ENCODE measurements at regions not wholly inside any gene's neighbourhood (a gene's known extent, or its start where the extent isn't known, plus 50 kb on each side); places are given as distances from the start of the nearest gene placed in this dataset.

DNA sequence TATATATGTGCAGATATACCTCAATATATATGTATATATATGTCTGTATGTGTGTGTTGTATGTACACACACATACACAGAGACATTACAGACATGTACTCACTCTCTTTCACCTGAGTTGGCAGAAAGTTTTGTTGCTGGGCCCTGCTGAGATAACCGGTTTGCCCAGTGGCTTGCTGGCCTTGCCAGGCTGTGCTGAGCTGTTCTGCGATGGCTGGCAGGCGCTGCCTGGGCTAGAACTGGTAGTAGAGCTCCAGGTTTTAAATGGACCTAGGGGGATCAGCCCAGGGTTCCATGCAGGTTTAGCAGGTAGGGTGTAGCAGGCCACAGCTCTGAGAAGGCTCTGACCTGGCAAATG is 394.3 kb downstream of the GADD45G start:
- H3K9me3 ChIP-seq (ENCODE audit: control insufficient read depth in 2 of 2, low read length in 2 of 2): no peaks in the 10 kb centered on the region
- H3K27ac ChIP-seq (ENCODE audit: low read depth in 2 of 2, low read length in 2 of 2): peak overlapping the region; percentile 88 to 93
- H3K27me3 ChIP-seq (ENCODE audit: control insufficient read depth in 2 of 2, insufficient read depth in 2 of 2, low read length in 2 of 2): no peaks in the 10 kb centered on the region
- H3K4me1 ChIP-seq (ENCODE audit: control insufficient read depth in 2 of 2, insufficient read depth in 2 of 2, low read length in 2 of 2): peaks cover 34 to 39% of the 10 kb centered on the region in 2 donors
- peak overlapping the region; percentile 57 to 63 for H3K9ac ChIP-seq (ENCODE audit: low read depth in 1 of 2, low read length in 2 of 2)
- H3K4me3 ChIP-seq (ENCODE audit: low read length in 2 of 2): peak overlapping the region; percentile 9 to 68
- H3K36me3 ChIP-seq (ENCODE audit: control insufficient read depth in 2 of 2, insufficient read depth in 2 of 2, low read length in 2 of 2): no peaks in the 10 kb centered on the region

DNA sequence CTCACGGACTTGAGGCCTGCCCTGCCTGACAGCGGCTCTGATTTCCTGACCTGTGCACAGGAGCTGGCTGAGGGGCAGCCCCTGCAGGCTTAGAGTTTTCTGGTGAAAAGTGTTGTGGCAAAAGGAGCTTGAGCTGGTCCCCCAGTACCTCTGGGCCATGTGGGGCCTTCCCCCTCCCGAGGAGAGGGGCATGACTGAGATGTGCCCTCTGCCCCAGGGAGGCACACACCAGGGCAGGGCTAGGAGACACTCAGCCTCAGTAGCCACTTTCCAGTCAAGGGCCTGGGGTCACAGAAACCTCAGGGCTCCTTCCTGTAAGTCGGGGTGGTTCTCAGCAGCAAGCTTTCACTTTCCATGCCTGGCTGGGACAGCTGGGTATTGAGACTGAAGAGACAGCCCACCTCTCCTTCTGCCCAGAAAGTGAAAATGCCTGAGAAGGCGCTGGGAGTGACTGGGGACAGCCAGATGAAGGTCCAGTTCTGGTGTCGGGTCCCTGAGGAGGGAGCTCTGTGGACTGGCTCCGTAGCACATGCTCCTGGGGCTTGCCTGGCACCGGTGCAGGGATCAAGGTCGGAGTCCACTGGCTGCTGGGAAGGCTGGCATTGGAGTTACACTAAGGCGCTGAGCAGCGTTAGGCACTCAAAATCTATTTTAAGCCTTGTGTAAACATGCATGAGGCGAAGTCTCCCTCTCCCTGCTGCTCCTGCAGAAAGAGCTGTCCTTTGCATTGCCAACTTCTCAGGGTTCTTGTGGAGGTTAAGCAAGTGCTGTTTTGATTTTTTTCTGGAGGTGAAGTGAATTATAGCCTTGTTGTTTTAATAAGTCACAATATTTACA is 394.9 kb downstream of the GADD45G start:
- Histone ChIP-seq H3K4me3 (ENCODE audit: low read length in 2 of 2) (peak overlapping the region; percentile 9 to 68), H3K9me3 (ENCODE audit: control insufficient read depth in 2 of 2, low read length in 2 of 2) (no peaks in the 10 kb centered on the region), H3K36me3 (ENCODE audit: control insufficient read depth in 2 of 2, insufficient read depth in 2 of 2, low read length in 2 of 2) (no peaks in the 10 kb centered on the region), H3K27ac (ENCODE audit: low read depth in 2 of 2, low read length in 2 of 2) (peak overlapping the region; percentile 88 to 93), H3K27me3 (ENCODE audit: control insufficient read depth in 2 of 2, insufficient read depth in 2 of 2, low read length in 2 of 2) (no peaks in the 10 kb centered on the region), H3K4me1 (ENCODE audit: control insufficient read depth in 2 of 2, insufficient read depth in 2 of 2, low read length in 2 of 2) (peaks cover 29 to 33% of the 10 kb centered on the region in 2 donors), H3K9ac (ENCODE audit: low read depth in 1 of 2, low read length in 2 of 2) (peak overlapping the region; percentile 57 to 63)

DNA sequence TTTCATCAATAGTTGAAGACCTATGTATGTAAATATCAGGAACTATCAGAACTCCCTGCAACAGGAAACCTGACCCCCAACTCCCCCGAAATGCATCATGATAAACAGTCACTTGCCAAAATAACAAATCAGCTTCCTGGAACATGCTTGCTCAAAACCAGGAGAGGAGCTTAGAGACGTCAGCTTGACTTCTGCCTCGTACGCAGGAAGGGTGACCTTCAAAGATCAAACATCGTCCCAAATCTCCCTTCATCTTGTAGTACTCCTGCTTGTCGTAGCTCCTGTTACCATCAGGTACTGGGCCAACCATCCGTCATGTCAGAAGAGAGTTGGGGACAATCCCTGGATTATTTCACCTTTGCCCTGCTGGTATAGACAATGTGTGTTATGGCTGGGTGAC is 396.1 kb downstream of the GADD45G start:
- H3K36me3 ChIP-seq (ENCODE audit: control insufficient read depth in 2 of 2, insufficient read depth in 2 of 2, low read length in 2 of 2): no peaks in the 10 kb centered on the region
- H3K27me3 ChIP-seq (ENCODE audit: control insufficient read depth in 2 of 2, insufficient read depth in 2 of 2, low read length in 2 of 2): no peaks in the 10 kb centered on the region
- H3K9me3 ChIP-seq (ENCODE audit: control insufficient read depth in 2 of 2, low read length in 2 of 2): no peaks in the 10 kb centered on the region
- H3K4me1 ChIP-seq (ENCODE audit: control insufficient read depth in 2 of 2, insufficient read depth in 2 of 2, low read length in 2 of 2): peaks cover 29 to 32% of the 10 kb centered on the region in 2 donors
- peak overlapping the region; percentile 88 to 93 for H3K27ac ChIP-seq (ENCODE audit: low read depth in 2 of 2, low read length in 2 of 2)
- H3K4me3 ChIP-seq (ENCODE audit: low read length in 2 of 2): peak overlapping the region in 1 of 2 donors; percentile 43
- H3K9ac ChIP-seq (ENCODE audit: low read depth in 1 of 2, low read length in 2 of 2): peak overlapping the region in 1 of 2 donors; percentile 31

DNA sequence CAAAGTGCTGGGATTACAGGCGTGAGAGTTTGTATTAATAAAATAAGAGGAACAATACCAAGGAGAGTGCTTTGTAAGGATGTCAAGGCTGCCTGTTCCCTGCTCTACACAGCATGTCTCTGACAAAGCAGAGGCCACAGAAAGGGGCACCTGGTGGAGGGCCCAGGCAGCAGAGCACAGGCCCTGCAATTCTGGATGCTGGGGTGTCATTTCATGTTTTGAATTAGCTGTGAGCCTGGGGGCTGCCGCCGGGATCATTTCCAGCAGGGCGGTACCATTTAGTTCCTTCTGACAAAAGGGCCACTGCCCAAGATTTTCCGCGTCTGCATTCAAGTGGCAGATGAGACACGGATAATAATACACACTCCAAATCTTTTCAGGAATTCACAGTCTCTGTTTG is 396.9 kb downstream of the GADD45G start:
- Histone ChIP-seq H3K4me3 (ENCODE audit: low read length in 2 of 2) (no peak overlapping the region), H3K4me1 (ENCODE audit: control insufficient read depth in 2 of 2, insufficient read depth in 2 of 2, low read length in 2 of 2) (peaks cover 27 to 29% of the 10 kb centered on the region in 2 donors), H3K9ac (ENCODE audit: low read depth in 1 of 2, low read length in 2 of 2) (no peak overlapping the region), H3K36me3 (ENCODE audit: control insufficient read depth in 2 of 2, insufficient read depth in 2 of 2, low read length in 2 of 2) (no peaks in the 10 kb centered on the region), H3K27me3 (ENCODE audit: control insufficient read depth in 2 of 2, insufficient read depth in 2 of 2, low read length in 2 of 2) (no peaks in the 10 kb centered on the region), H3K9me3 (ENCODE audit: control insufficient read depth in 2 of 2, low read length in 2 of 2) (no peaks in the 10 kb centered on the region), H3K27ac (ENCODE audit: low read depth in 2 of 2, low read length in 2 of 2) (no peak overlapping the region)

DNA sequence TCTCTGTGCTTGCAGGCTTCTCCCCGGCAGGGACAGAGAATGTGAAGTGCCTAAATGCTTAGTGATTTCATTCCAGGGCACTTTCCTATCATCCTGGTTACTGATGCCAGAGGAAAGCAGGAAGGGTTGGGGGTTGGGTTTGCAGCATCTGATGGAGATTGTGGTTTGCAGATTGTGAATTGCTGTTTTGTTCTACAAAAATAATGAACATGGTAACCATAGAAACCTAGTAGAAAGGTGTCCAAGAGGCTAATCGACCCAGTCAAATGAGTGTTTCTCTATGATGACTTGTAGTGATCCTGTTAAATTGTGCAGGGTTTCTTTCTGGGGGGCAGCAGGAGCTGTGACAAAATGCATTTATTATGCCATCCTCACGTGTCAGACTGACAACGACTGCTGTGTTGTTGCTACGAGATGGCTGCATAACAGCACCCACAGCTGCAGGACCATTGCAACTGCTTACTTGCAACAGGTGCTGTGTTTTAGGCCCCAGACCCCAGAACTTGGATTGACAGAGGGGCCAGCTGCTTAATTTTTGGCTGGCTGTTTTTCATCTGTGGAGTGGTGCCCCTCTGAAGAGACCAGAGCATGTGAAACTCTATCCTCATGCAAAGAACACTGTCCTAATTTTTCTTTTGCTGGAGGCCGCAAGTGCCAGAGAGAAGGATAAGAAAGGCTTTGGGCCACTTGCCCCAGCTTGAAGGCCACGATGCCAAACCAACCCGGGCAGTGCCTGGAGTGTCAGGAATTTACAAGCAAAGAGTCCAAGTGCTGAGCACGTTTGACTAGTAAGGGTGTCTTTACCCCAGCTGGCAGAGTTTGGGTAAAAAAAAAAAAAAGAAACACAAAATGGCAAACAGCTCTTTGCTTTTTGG is 397.8 kb downstream of the GADD45G start:
- H3K27me3 ChIP-seq (ENCODE audit: control insufficient read depth in 2 of 2, insufficient read depth in 2 of 2, low read length in 2 of 2): no peaks in the 10 kb centered on the region
- peaks cover 27 to 29% of the 10 kb centered on the region in 2 donors for H3K4me1 ChIP-seq (ENCODE audit: control insufficient read depth in 2 of 2, insufficient read depth in 2 of 2, low read length in 2 of 2)
- H3K36me3 ChIP-seq (ENCODE audit: control insufficient read depth in 2 of 2, insufficient read depth in 2 of 2, low read length in 2 of 2): no peaks in the 10 kb centered on the region
- H3K9ac ChIP-seq (ENCODE audit: low read depth in 1 of 2, low read length in 2 of 2): no peak overlapping the region
- H3K9me3 ChIP-seq (ENCODE audit: control insufficient read depth in 2 of 2, low read length in 2 of 2): no peaks in the 10 kb centered on the region
- H3K4me3 ChIP-seq (ENCODE audit: low read length in 2 of 2): no peak overlapping the region
- H3K27ac ChIP-seq (ENCODE audit: low read depth in 2 of 2, low read length in 2 of 2): no peak overlapping the region

DNA sequence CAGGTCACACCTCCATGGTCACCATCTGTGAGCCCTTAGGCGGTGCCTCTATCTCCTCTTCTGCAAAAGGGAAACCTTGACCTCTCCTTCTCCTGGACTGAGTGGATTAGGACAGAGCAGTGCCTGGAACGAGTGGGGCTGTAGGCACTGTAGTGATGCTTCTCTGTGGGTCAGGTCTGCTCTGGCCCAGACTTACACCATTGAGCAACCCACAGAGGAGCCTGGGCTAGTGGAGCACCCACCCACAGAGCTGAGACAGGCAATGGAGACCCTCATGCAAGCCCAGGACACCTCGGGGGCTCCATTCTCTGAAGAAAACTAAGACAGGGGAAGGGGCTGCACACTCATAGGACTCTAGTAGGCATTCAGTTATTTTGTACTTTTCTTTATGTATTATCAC is 400.6 kb downstream of the GADD45G start:
- H3K4me3 ChIP-seq (ENCODE audit: low read length in 2 of 2): no peak overlapping the region
- H3K4me1 ChIP-seq (ENCODE audit: control insufficient read depth in 2 of 2, insufficient read depth in 2 of 2, low read length in 2 of 2): peaks cover 8 to 11% of the 10 kb centered on the region in 2 donors
- H3K9me3 ChIP-seq (ENCODE audit: control insufficient read depth in 2 of 2, low read length in 2 of 2): no peaks in the 10 kb centered on the region
- no peak overlapping the region for H3K9ac ChIP-seq (ENCODE audit: low read depth in 1 of 2, low read length in 2 of 2)
- H3K27ac ChIP-seq (ENCODE audit: low read depth in 2 of 2, low read length in 2 of 2): no peak overlapping the region
- no peaks in the 10 kb centered on the region for H3K27me3 ChIP-seq (ENCODE audit: control insufficient read depth in 2 of 2, insufficient read depth in 2 of 2, low read length in 2 of 2)
- no peaks in the 10 kb centered on the region for H3K36me3 ChIP-seq (ENCODE audit: control insufficient read depth in 2 of 2, insufficient read depth in 2 of 2, low read length in 2 of 2)

DNA sequence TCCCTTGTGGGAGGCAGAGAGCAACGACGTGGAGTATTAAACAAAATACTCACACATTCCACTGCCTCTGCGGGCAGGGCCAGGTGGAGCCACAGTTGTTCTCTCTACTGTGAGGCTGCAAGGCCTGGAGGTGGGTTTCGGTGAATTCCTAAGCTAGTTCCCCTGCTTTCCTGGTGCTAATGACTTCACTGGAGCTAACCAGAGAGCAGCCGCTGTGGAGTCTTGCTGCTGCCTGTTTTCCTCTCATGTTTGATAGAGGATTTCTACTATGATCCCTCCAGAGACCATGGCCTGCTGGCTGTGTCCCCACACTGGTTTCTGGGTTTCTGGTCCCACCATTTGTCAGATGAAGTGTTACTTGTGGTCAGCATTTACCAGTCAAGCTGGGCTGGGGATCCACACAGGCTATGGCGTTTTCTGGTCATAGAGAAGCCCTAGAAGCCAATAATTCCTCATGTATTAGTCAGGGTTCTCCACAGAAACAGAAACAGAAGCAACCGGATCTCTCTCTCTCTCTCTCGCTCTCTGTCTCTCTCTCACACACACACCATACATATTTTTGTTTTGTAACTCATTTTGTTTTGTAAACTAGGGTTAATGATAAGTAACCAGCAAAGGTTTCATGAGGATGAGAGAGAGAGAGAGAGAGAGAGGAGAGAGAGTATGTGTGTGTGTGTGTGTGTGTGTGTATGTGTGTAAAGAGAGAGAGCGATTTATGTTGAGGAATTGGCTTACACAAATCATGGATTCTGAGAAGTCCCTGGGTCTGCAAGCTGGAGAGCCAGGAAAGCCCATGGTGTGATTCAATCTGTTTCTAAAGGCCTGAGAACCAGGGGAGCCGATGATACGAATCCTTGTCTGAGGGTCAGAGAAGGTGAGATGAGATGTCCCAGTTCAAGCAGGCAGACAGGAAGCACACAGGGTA is 403.0 kb downstream of the GADD45G start:
- Histone ChIP-seq H3K9ac (ENCODE audit: low read depth in 1 of 2, low read length in 2 of 2) (no peak overlapping the region), H3K27me3 (ENCODE audit: control insufficient read depth in 2 of 2, insufficient read depth in 2 of 2, low read length in 2 of 2) (no peaks in the 10 kb centered on the region), H3K9me3 (ENCODE audit: control insufficient read depth in 2 of 2, low read length in 2 of 2) (no peaks in the 10 kb centered on the region), H3K27ac (ENCODE audit: low read depth in 2 of 2, low read length in 2 of 2) (peak overlapping the region; percentile 32 to 59), H3K4me3 (ENCODE audit: low read length in 2 of 2) (no peak overlapping the region), H3K4me1 (ENCODE audit: control insufficient read depth in 2 of 2, insufficient read depth in 2 of 2, low read length in 2 of 2) (peaks cover 0 to 4% of the 10 kb centered on the region in 2 donors), H3K36me3 (ENCODE audit: control insufficient read depth in 2 of 2, insufficient read depth in 2 of 2, low read length in 2 of 2) (no peaks in the 10 kb centered on the region)

DNA sequence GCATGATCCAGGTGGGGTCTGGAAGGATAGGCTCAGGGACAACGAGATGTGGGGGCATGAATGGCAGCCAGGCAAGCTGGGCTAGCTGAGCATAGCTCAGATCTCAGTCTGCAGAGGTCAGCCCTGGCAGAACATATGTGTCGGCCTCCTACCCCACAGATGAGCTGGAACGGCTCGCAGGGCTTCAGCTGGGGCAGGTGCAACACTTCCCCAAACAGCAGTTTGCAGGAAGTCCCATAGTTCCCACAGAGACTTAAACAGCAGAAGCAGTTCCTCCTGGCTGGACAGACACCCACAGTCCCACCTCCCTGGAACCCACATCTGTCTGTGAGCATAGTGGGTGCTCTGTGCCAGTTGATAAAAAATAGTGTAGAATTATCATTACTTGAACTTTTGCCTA is 404.6 kb downstream of the GADD45G start:
- H3K9ac ChIP-seq (ENCODE audit: low read depth in 1 of 2, low read length in 2 of 2): no peak overlapping the region
- H3K27ac ChIP-seq (ENCODE audit: low read depth in 2 of 2, low read length in 2 of 2): no peak overlapping the region
- no peaks in the 10 kb centered on the region for H3K36me3 ChIP-seq (ENCODE audit: control insufficient read depth in 2 of 2, insufficient read depth in 2 of 2, low read length in 2 of 2)
- no peaks in the 10 kb centered on the region for H3K27me3 ChIP-seq (ENCODE audit: control insufficient read depth in 2 of 2, insufficient read depth in 2 of 2, low read length in 2 of 2)
- H3K4me3 ChIP-seq (ENCODE audit: low read length in 2 of 2): no peak overlapping the region
- no peaks in the 10 kb centered on the region for H3K9me3 ChIP-seq (ENCODE audit: control insufficient read depth in 2 of 2, low read length in 2 of 2)
- peaks cover 0 to 4% of the 10 kb centered on the region in 2 donors for H3K4me1 ChIP-seq (ENCODE audit: control insufficient read depth in 2 of 2, insufficient read depth in 2 of 2, low read length in 2 of 2)

DNA sequence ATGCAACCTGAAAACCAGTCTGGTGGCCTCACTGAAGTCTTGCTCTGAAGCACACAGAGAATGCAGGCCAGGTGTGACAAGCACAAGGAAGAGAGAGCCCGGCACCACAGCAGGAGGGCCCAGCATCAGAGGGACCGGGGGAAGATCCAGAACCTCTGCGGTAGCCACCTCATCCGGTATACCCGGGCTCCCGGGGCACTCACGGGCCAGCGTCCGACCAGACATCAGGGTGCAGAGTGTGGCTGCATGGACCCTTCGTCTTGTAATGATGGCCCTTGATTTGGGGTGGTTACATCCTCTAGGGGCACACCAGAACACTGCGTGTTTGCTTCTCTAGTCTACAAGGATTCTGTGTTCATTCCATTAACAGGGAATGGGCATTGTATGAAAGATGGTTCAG is 406.0 kb downstream of the GADD45G start:
- Histone ChIP-seq H3K4me1 (ENCODE audit: control insufficient read depth in 2 of 2, insufficient read depth in 2 of 2, low read length in 2 of 2) (peaks cover 0 to 4% of the 10 kb centered on the region in 2 donors), H3K27ac (ENCODE audit: low read depth in 2 of 2, low read length in 2 of 2) (no peak overlapping the region), H3K27me3 (ENCODE audit: control insufficient read depth in 2 of 2, insufficient read depth in 2 of 2, low read length in 2 of 2) (no peaks in the 10 kb centered on the region), H3K36me3 (ENCODE audit: control insufficient read depth in 2 of 2, insufficient read depth in 2 of 2, low read length in 2 of 2) (no peaks in the 10 kb centered on the region), H3K9me3 (ENCODE audit: control insufficient read depth in 2 of 2, low read length in 2 of 2) (no peaks in the 10 kb centered on the region), H3K9ac (ENCODE audit: low read depth in 1 of 2, low read length in 2 of 2) (no peak overlapping the region), H3K4me3 (ENCODE audit: low read length in 2 of 2) (no peak overlapping the region)

All from mucosa of rectum (tissue), 2 donors.